Stimulated activated CD8-positive, alpha-beta memory T cell treated with anti-CD3 and anti-CD28 coated beads, Interleukin-7, amount 100 ng/mL, for 1 hour (primary cell): ENCODE measurements at regions not wholly inside any gene's neighbourhood (a gene's known extent, or its start where the extent isn't known, plus 50 kb on each side); places are given as distances from the start of the nearest gene placed in this dataset.

Experiments used
- DNase-seq, 2 donors: peaks; one replicate each; pipeline ENCODE4 v3.0.0-alpha.2; 2020; ENCODE audit warnings: low read depth in 2 of 2

DNA sequence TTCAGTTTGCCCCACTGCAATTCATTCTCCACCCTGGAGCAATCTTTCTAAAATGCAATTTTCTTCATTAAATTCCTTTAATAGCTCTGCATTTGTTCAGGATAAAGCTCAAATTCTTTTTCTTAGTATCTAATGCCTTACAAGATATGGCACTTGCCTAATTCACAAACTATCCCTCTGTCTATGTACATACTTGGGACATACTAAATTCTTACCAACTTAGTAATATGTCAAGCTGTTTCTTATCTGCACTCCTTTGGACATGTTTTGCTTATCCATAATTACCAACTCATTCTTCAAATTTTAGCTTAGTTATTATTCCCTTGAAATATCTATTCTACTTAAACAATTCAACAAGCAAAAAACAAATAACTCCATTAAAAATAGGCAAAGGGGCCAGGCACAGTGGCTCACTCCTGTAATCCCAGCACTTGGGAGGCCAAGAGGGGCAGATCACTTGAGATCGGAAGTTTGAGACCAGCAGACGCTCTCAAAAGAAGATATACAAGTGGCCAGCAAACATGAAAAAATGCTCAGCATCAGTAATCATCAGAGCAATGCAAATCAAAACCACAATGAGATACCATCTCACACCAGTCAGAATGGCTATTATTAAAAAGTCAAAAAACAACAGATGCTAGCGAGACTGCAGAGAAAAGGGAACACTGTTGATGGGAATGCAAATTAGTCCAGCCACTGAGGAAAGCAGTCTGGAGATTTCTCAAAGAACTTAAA lies 96.9 kb downstream of the FAM76B start:
- DNase-seq = no peak

DNA sequence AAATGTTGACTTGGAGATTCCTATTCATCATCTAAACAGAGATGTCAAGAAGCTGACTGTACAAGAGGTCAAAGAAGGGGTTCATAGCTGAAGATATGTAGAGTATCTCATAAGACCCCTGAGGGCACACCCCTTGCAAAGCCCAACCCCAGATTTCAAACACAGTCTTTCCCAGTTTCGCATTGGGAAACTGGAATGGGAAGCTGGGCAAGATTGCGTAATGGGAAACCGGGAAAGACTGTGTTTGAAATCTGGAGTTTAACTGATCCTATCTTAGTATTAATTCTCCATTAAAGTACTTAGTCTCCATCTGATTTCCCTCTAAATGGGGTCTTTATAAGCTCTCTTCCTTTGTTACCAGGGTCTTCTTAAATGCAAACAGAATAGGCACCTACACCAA lies 99.5 kb downstream of the FAM76B start:
- DNase-seq = no peak

DNA sequence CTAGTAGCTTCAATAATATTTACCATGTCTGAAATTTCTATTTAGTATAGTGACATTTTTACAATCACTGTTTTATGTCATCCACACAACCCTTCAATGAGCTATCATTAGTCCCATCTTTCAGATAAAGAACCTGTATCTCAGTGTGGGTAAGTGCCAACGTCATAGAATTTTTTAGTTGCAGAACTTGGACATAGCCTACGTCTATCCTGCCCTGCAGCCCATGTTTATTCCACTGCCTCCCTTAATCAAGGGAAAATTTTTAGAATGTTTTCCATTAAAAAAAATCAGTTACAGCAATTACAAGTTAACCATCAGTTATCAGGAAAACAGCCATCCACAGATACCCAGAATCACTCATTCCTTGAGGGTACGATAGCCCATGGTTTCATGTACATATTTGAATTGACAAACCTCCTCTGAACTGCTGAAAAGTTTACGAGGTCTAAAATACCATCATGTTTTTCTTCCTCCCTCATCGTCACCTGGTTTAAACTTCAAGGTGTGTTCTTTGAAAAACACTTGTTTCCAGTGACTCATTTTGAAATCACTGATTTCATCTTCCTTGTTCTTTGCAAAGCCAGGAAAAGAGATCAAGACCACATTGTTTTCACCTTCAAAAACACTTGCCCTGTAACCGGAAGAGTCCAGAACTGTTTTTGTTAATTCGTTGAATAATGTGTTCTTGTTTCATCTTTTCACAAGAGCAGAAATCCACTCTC lies 100.9 kb downstream of the FAM76B start:
- no peak for DNase-seq

DNA sequence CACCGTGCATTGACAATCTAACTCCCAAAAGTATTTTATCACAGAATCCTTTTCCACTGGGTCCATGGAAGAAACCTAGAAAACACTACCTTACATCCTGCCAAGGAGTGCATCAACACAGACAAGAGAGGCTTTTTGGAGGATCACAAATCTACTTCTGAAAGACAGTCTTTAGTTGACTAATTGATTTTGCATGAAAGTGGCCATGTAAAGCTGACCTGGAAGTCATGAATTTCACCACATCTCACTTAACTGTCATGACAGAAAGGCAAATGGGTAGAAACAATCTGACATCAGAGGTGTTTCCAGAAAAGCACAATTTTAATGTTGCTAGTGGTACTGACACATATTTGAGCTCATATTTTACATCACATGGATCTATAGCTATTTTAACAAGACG lies 101.6 kb downstream of the FAM76B start:
- DNase-seq = no peak

DNA sequence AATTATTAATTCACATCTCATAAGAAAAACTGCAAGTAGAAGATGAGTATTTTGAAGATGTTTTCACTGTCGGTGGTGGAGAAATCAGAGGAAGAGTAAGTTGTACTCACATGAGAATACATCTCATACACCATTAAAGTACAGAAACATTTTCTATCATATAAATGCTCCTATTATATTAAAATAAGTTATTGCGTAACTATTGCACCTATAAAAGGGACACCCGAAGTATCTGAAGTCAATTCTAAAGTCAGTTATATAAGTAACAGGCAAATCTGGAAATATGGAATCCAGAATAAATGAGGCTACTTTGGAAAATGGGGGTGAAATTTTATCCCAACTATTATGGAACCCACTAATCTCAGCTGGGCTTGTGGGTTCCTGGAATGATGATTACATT lies 103.3 kb downstream of the FAM76B start:
- DNase-seq = no peak

DNA sequence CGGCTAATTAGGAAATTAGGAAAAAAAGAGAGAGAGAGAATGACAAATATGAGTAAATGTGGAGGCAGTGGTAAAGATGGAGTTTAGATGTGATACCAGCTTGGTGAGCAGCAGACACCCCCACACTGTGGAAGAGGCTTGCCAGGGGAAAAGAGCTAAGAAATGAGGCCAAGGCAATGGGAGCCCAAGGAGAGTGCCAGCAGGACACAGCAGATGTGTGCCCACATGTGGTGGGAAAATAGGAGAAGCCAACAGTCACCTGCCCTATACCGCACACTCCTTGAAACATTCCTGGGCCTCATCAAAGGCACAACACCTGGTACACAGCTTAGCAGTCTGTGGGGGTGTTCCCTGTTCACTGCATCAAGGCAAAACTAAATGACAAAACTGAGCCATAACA lies 104.9 kb downstream of the FAM76B start:
- no peak for DNase-seq

DNA sequence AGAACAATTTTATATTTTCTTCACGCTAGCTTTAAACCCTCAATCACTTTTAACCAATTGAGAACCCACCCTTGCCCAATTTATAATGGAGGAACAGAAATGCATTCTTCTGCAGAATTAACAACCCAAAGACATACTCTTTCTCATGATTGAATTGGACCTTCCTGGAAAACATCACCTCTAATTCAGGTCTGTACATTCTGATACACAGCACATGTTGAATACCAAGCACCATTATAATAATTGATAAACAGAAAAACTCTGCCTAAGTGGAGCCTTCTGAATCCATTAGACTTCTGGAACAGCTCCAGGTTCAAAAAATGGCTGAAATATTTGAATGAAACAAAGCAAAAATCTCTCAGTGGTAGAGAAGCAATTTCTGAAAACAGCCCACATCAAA lies 105.4 kb downstream of the FAM76B start:
- no peak for DNase-seq

DNA sequence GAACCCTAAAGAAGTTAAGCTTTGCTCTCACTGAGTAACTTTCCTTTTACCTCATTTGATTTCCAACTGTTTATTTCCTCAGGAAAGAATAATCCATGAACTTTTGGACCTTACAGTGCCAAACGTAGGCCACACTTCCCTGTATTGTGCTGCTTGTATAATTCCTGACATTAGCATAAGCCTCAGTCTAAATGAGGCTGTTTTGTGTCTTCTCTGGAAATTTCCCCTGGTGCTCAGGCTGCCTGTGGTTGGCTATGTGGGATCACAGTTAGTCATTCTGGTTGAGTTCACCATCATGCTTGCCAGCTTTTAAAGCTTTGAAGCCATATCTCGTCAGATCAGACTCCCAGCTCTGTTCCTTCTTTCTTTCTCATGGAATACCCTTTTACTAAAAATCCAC lies 107.0 kb downstream of the FAM76B start:
- DNase-seq = no peak

DNA sequence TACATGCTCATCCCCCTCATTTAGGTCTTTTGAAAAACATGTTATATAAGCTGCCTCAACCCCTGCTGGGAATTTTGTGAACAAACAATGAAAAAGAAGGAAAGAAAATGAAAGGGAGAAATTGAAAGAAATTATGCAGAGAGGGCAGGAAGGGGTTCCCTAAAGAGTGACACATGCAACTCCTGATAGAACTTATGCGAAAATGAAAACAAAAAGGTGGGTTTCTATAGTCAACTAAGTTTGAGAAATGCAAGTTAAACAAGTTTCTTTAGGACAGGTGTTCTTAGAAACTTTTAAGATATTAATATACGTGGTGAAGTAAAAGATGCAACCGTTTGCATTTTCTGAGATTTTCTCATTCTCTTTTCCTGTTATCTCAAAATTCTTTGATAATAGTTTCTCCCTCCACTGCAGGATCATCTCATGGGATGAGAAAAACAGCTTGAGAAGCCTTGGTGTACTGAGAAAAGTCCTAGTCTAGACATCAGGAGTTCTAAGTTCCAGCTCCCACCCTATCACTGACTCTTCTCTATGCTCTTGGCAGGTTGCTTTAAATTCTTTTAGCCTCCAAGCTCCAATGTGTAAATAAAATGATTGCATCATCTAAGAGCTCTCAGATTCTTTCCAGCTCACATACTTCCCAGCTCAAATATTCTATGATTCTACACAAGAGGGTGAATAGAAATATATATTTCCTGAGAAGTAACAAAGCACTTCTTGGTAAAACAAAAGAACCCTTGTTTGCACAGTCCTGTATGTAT lies 109.2 kb downstream of the FAM76B start:
- DNase-seq = no peak

DNA sequence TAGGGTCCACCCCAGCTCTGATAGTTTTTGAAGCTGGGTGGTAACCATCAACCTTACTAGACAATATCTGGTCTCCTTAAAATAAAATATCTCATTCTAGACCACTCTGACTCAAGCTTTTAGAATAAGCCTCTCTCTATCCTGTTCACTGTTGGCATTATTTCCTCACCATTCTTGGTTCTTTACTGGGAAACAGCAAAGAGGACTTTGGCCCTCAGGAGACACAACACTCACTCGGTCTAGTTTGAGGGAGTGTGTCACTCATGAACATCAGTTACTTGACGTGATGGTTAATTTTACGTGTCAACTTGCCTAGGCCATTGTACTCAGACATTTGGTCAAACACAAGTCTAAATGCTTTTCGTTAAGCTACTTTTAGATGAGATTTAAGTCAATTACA lies 110.6 kb downstream of the FAM76B start:
- DNase-seq = no peak

DNA sequence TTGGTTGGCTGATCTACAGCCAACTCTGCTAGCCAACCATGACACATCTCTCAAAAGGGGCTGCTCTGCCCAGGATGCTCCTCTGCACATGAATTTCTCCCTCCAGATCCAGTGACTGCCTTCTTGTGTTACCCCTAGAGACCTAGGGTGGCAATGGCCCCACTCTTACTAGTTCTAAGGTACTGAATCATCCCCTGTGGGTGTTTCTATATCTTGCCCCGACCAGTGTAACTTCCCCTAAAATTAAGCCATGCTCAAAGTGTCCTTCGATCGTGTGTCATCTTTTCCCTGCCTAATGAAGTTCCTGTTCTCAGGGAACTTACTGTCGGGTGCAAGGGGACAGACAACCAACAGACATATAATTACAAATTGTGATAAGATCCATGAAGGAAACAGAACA lies 113.3 kb downstream of the FAM76B start:
- DNase-seq = no peak

DNA sequence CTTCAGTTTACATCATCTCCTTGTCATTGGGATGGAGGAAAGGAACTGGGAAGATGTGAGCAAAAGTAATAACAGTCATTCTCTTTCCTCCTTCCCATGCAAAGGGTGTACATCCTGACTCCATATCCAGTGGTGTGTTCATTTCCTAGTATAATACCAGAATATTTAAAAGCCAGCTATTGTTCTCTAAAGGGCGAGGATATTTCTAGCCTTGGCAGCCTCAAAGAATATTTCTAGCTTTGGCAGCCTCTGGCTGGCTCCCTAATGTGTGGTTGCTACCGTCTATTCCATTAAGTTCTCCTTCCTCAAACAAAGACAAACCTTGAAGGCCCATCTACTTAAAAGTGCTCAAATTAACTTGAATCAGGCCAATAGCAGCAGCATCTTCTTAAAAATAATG lies 114.0 kb downstream of the FAM76B start:
- no peak for DNase-seq

DNA sequence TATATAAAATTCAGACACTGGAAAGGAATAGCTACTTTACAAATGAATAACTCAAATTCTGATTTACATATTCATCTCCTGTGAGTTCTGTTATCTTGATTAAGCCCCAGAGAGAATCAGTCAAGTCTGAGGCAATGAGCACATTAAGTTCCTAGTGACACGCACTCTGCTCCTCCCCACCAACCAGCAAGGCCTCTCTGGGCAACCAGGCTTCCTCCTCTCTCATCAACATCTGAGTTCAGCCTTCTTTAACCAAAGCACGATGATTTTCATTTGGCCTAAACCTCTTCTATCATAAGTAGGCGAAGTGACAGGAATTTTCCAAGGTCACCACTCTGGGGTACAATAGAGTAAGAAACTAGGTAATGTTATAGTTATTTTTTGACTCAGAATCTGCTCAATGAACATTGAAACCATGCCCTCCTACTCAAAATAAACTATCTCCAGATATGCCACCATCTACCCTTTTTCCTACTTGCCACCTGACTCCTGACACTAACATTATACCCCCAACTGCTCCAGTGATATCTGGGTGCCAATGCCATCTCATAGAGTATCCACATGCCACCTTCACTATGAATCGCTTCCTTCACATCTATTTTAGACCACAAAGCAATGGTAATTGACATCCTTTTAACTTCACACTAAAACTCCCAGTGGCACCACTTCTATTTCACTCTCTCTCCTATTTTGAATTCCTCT lies 114.8 kb downstream of the FAM76B start:
- no peak for DNase-seq

DNA sequence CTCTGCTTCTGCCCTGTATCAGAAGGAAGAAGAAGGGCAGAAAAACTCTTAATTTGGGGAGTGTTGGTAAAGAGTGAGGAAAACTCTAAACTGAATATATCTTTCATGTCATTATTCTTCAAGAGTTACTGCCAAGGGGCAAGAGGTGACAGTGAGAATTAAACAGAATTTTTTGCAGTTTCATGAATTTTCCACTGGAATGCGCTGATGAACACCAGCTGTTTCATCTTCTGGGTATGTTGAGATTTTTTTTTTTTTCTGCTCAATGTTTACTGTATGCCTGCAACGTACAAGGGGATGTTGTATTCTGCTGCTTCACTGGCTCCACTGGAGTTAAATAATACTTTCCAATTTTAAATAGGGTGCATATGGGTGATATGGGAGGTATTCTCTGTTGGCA lies 117.8 kb downstream of the FAM76B start:
- no peak for DNase-seq

DNA sequence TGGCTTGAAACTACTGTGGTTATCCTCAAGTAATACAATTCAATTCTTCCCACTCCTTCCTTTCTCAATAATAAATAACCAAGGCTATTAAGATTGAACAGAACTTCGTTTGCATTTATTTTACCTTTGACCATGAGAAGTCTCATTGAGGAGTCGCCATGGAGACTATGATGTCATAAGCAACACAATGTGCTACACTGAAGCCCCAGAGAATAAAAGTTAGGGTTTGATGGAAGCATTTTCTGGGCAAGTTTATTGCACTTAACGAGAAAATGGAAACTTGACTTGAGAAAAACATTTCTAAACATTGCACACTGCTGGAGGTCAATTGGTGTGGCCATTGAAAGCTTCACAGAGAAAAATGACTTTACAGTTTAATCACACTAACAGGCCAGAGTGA lies 121.5 kb downstream of the FAM76B start:
- DNase-seq = no peak

DNA sequence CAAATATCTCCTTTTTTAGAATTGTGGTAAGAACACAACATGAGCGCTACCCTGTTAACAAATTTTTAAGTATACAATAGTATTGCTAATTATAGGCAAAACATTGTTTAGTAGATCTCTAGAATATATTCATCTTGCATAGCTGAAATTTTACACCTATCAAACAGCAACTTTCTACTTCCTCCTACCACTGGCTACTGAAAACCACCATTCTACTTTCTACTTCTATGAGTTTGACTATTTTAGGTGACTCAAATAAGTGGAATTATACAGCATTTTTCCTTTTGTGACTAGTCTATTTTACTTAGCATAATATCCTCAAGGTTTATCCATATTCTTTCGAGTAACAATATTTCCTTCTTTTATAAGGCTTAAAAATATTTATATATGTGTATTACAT lies 128.4 kb downstream of the FAM76B start:
- DNase-seq = no peak

DNA sequence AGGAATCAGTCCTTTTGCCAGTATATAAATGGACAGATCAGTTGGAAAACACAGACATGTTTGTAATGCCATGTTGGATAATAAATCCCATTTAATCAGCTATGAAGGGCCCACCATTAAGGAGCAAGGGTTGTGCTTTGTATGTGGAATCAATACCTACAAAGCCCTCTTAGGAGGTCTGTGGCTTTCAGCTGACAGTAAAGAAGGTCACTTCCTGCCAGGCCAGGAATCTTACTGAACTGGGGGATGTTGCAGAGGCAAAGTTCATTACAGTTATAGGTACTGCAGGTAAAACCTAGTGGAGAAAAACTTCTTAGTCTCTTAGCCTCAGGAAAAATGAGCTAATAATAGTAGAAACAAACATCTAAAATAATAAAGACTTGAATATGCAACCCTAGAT lies 129.5 kb downstream of the FAM76B start:
- DNase-seq = no peak

DNA sequence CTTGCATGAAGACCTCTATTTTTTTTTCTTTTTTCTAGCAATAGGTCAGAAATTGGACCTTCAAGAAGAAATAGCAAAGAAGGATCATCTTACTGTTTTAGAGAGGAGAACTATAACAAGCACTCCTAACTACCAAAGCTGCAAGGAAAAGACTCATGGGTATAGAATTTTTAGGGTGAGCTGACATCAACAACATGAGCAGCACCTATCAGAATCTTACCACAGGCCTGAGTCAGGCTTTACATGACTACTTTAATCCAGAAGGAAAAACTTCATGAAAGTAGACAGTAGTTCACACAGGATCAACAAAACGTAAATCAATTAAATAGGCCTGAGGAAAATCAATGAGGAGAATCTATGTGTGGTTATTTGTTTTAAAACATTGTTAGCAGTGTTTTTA lies 130.5 kb downstream of the FAM76B start:
- DNase-seq = no peak

DNA sequence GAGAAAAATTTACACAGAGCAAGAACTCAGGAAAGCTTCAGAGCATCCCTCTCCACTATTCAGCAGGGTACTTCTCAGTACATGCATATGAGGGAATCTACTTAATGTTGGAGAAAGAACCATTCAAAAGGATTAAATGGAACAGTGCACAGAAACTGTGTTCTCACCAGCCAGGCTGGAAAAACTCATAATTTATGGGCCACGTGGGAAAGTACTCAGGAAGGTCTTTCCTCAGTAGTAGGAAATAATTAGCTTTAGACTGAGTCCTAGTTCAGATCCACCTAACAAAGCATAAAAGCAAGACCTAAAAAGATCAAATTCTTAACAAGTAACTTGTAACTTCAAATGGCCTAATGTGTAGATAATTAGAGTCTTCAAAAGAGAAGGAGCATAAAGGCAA lies 134.0 kb downstream of the FAM76B start:
- no peak for DNase-seq

DNA sequence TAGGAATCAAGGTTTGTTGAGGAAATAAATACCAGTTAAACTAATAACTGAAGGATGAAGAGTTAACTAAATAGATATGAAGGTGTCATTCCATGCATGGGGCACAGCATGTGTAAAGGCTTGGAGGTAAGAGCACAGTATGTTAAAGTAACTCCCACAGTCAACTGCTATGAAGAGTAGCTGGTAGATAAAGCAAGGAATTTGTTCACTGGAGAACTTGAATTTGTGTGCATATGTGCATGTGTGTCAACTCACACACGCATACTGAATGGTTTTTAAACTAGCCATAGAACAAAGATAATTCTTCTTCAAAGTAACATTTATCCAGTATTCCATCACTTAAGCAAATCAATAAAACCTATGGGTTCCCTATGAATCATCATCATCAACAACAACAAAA lies 135.9 kb downstream of the FAM76B start:
- DNase-seq = no peak

DNA sequence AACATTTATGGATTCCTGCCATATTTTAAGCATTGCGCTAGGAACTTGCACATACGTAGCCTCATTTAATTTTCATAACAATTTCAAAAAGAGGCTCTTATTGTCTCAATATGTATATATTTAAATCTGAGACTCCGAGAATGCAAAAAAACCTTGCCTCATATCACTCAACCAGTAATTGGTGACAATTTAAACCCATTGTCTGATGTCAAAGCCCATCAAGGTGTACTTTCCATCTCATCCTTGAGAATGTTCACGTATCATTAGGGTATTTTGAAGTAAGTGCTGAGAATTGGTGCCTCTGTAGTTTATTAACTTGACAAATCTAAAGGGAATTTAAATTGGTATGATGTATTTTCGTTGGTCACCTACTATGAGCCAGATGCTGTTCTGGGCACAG lies 136.5 kb downstream of the FAM76B start:
- DNase-seq = no peak

DNA sequence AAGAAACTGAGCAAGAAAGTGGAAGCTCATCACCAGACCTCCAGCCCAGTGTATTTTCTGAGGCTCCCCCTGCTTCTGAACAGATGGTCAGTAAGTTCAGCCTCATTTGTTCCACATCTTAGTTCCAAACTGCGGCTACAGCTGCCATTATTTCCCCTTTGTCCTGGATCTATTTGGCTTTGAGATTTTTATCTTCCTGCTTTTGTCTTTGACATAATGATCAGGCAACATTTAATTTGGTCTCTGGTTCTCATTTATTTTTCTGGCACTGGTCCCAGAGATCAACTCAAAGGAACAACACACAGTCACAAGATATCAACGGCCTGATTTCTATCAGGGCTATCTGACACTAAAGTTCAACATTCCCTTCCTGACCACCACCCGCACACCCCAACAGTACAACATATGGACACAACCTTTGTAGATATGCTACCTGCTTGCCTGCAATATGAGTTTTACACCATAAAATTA lies 137.5 kb downstream of the FAM76B start:
- no peak for DNase-seq
